DND-41 (cell line): ENCODE measurements at regions not wholly inside any gene's neighbourhood (a gene's known extent, or its start where the extent isn't known, plus 50 kb on each side); places are given as distances from the start of the nearest gene placed in this dataset.

Experiments
- ATAC-seq: fragments of 200-7000 bp; cut with Tn5 transposase; 3 replicates; pipeline ENCODE4 v1.9.1; 2021; ENCODE audit warnings: low read depth; ENCODE audit not compliant: insufficient read depth
- DNase-seq: peaks from one replicate; pipeline ENCODE4 v3.0.0-alpha.2; 2020
- H2AFZ ChIP-seq: 2 replicates; pipeline ENCODE4 v1.6.0; 2012; ENCODE audit warnings: low read depth, low read length
- H3K27ac ChIP-seq: 2 replicates; pipeline ENCODE4 v1.5.1; 2012; ENCODE audit warnings: low read length, inconsistent platforms
- H3K27me3 ChIP-seq: fragments of 200-600 bp; sonication (generic); 2 replicates; pipeline ENCODE4 v1.6.0; 2012; ENCODE audit warnings: low read length, mild to moderate bottlenecking, inconsistent platforms; ENCODE audit not compliant: insufficient read depth, poor library complexity
- H3K36me3 ChIP-seq: 2 replicates; pipeline ENCODE4 v1.5.1; 2012; ENCODE audit warnings: low read length, inconsistent platforms; ENCODE audit not compliant: insufficient read depth
- H3K4me1 ChIP-seq: 2 replicates; pipeline ENCODE4 v1.5.1; 2012; ENCODE audit warnings: mild to moderate bottlenecking, low read length; ENCODE audit not compliant: insufficient read depth
- H3K4me2 ChIP-seq: 2 replicates; pipeline ENCODE4 v1.6.0; 2012; ENCODE audit warnings: mild to moderate bottlenecking, moderate library complexity, low read length, inconsistent platforms; ENCODE audit not compliant: insufficient read depth
- H3K4me3 ChIP-seq, 2 experiments: fragments of 200-600 bp in 1 of 2; shearing (Covaris generic) in 1 of 2; 2 replicates each; pipeline ENCODE4 v1.5.1; 2012 to 2016; ENCODE audit warnings: inconsistent platforms in 2 of 2, low read length in 2 of 2, mild to moderate bottlenecking in 2 of 2, low read depth in 1 of 2, moderate library complexity in 1 of 2
- H3K79me2 ChIP-seq: 2 replicates; pipeline ENCODE4 v1.6.0; 2012; ENCODE audit warnings: low read length, inconsistent platforms; ENCODE audit not compliant: insufficient read depth
- H3K9ac ChIP-seq: 2 replicates; pipeline ENCODE4 v1.6.0; 2012; ENCODE audit warnings: low read depth, mild to moderate bottlenecking, inconsistent platforms, low read length, moderate library complexity
- H3K9me3 ChIP-seq: 2 replicates; pipeline ENCODE4 v1.5.1; 2012; ENCODE audit warnings: low read length, moderate library complexity, mild to moderate bottlenecking, inconsistent platforms; ENCODE audit not compliant: insufficient read depth, severe bottlenecking
- H4K20me1 ChIP-seq: 2 replicates; pipeline ENCODE4 v1.6.0; 2012; ENCODE audit warnings: low read length; ENCODE audit not compliant: insufficient read depth
- CTCF ChIP-seq: IDR thresholded peaks from 2 replicates; pipeline ENCODE4 v1.5.1; 2012; ENCODE audit warnings: borderline replicate concordance, low read length, moderate library complexity, mild to moderate bottlenecking; ENCODE audit not compliant: poor library complexity, severe bottlenecking; ENCODE audit errors: extremely low read depth
- EZH2 ChIP-seq: IDR thresholded peaks from 3 replicates; pipeline ENCODE4 v1.6.1; 2012; ENCODE audit warnings: borderline replicate concordance, low read depth, mild to moderate bottlenecking, moderate library complexity, low read length, inconsistent platforms; ENCODE audit not compliant: severe bottlenecking

GRCh38 chr2:67312871-67313270 lies 84.3 kb upstream of the ETAA1 start:
- no peaks in the 10 kb centered on the region for H3K9me3 ChIP-seq
- no peak overlapping the region for H2AFZ ChIP-seq
- no peak overlapping the region for H3K4me2 ChIP-seq
- no peaks in the 10 kb centered on the region for H3K79me2 ChIP-seq
- DNase-seq (no peak), ATAC-seq (no peak)
- H3K27me3 ChIP-seq: peaks cover 4% of the 10 kb centered on the region
- H3K27ac ChIP-seq: no peak overlapping the region
- H3K36me3 ChIP-seq: no peaks in the 10 kb centered on the region
- TF ChIP-seq EZH2 (no peak), CTCF (no peak)
- no peaks in the 10 kb centered on the region for H4K20me1 ChIP-seq
- no peak overlapping the region for H3K9ac ChIP-seq
- no peak overlapping the region for H3K4me3 ChIP-seq
- H3K4me1 ChIP-seq: no peaks in the 10 kb centered on the region

- Histone ChIP-seq H3K36me3 (no peaks in the 10 kb centered on the region), H3K27me3 (peaks cover 4% of the 10 kb centered on the region), H3K9me3 (no peaks in the 10 kb centered on the region), H3K4me2 (no peak overlapping the region), H2AFZ (no peak overlapping the region), H3K79me2 (no peaks in the 10 kb centered on the region), H3K4me1 (no peaks in the 10 kb centered on the region), H4K20me1 (no peaks in the 10 kb centered on the region), H3K4me3 (no peak overlapping the region), H3K27ac (no peak overlapping the region), H3K9ac (no peak overlapping the region)
- ATAC-seq: no peak
- TF ChIP-seq CTCF (no peak), EZH2 (no peak)
- DNase-seq: no peak
Observed at GRCh38 chr2:67313536-67313935, 83.6 kb upstream of the ETAA1 start.

- Histone ChIP-seq H3K27ac (no peak overlapping the region), H3K79me2 (no peaks in the 10 kb centered on the region), H3K27me3 (peaks cover 4% of the 10 kb centered on the region), H2AFZ (no peak overlapping the region), H3K4me2 (no peak overlapping the region), H3K9ac (no peak overlapping the region), H3K4me1 (no peaks in the 10 kb centered on the region), H3K4me3 (no peak overlapping the region), H3K36me3 (no peaks in the 10 kb centered on the region), H4K20me1 (no peaks in the 10 kb centered on the region), H3K9me3 (no peaks in the 10 kb centered on the region)
- ATAC-seq: no peak
- no peak for DNase-seq
- TF ChIP-seq CTCF (no peak), EZH2 (no peak)
Observed at GRCh38 chr2:67318031-67318430, 79.1 kb upstream of the ETAA1 start.

GRCh38 chr2:67318563-67318962 lies 78.6 kb upstream of the ETAA1 start:
- Histone ChIP-seq H3K27ac (no peak overlapping the region), H3K9me3 (no peaks in the 10 kb centered on the region), H3K4me2 (no peak overlapping the region), H4K20me1 (no peaks in the 10 kb centered on the region), H3K4me1 (no peaks in the 10 kb centered on the region), H3K9ac (no peak overlapping the region), H2AFZ (no peak overlapping the region), H3K36me3 (no peaks in the 10 kb centered on the region), H3K79me2 (no peaks in the 10 kb centered on the region), H3K4me3 (no peak overlapping the region), H3K27me3 (peaks cover under 1% of the 10 kb centered on the region)
- TF ChIP-seq CTCF (no peak), EZH2 (no peak)
- no peak for ATAC-seq
- no peak for DNase-seq
